ENCODE measurements at regions not wholly inside any gene's neighbourhood (a gene's known extent, or its start where the extent isn't known, plus 50 kb on each side); places are given as distances from the start of the nearest gene placed in this dataset.

DNA sequence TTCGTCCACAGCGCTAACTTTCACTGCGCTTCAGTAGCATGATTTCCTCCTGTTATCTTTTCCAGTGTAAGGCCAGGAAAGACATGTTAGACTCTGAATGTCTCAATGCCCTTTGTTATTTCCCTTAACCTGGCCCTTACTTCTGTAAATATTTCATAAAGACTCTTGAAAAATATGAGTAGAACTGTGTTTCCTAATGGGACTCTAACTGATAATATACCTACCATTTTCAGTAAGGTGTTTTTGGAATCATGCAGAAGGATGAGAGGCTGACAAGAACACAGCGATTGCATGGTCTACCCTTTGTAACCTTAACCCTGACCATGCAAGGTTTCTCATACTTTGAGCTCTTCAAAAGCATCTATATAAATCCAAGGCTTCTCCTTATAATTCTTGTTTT, 550.1 kb downstream of the SLITRK6 start:
- Histone ChIP-seq H2AFZ (peak overlapping the region; percentile 57), H3K9me2 (ENCODE audit: insufficient read depth) (peaks cover 2% of the 10 kb centered on the region; the same call in 1 of the 2 replicates), H3K27me3 (ENCODE audit: insufficient read depth) (no peaks in the 10 kb centered on the region), H3F3A (replicated peaks; ENCODE audit: low read depth) (no peaks in the 10 kb centered on the region), H4K20me1 (replicated peaks; ENCODE audit: insufficient read depth) (no peaks in the 10 kb centered on the region), H3K4me3 (no peak overlapping the region), H3K4me2 (no peak overlapping the region), H3K27ac (ENCODE audit: low read depth) (no peak overlapping the region), H3K36me3 (ENCODE audit: insufficient read depth) (no peaks in the 10 kb centered on the region), H3K79me2 (replicated peaks; ENCODE audit: insufficient read depth) (no peaks in the 10 kb centered on the region), H3K4me1 (ENCODE audit: insufficient read depth) (no peaks in the 10 kb centered on the region)
- Mint-ChIP-seq H3K4me1 (no peaks in the 10 kb centered on the region), H3K9me3 (peaks cover 9% of the 10 kb centered on the region), H3K27me3 (ENCODE audit: insufficient read depth, low read depth, poor library complexity) (peaks cover 1% of the 10 kb centered on the region), H3K4me3 (no peak overlapping the region), H3K36me3 (ENCODE audit: low read depth) (no peaks in the 10 kb centered on the region), H3K27ac (no peak overlapping the region)
- TF ChIP-seq, protein P1, sequence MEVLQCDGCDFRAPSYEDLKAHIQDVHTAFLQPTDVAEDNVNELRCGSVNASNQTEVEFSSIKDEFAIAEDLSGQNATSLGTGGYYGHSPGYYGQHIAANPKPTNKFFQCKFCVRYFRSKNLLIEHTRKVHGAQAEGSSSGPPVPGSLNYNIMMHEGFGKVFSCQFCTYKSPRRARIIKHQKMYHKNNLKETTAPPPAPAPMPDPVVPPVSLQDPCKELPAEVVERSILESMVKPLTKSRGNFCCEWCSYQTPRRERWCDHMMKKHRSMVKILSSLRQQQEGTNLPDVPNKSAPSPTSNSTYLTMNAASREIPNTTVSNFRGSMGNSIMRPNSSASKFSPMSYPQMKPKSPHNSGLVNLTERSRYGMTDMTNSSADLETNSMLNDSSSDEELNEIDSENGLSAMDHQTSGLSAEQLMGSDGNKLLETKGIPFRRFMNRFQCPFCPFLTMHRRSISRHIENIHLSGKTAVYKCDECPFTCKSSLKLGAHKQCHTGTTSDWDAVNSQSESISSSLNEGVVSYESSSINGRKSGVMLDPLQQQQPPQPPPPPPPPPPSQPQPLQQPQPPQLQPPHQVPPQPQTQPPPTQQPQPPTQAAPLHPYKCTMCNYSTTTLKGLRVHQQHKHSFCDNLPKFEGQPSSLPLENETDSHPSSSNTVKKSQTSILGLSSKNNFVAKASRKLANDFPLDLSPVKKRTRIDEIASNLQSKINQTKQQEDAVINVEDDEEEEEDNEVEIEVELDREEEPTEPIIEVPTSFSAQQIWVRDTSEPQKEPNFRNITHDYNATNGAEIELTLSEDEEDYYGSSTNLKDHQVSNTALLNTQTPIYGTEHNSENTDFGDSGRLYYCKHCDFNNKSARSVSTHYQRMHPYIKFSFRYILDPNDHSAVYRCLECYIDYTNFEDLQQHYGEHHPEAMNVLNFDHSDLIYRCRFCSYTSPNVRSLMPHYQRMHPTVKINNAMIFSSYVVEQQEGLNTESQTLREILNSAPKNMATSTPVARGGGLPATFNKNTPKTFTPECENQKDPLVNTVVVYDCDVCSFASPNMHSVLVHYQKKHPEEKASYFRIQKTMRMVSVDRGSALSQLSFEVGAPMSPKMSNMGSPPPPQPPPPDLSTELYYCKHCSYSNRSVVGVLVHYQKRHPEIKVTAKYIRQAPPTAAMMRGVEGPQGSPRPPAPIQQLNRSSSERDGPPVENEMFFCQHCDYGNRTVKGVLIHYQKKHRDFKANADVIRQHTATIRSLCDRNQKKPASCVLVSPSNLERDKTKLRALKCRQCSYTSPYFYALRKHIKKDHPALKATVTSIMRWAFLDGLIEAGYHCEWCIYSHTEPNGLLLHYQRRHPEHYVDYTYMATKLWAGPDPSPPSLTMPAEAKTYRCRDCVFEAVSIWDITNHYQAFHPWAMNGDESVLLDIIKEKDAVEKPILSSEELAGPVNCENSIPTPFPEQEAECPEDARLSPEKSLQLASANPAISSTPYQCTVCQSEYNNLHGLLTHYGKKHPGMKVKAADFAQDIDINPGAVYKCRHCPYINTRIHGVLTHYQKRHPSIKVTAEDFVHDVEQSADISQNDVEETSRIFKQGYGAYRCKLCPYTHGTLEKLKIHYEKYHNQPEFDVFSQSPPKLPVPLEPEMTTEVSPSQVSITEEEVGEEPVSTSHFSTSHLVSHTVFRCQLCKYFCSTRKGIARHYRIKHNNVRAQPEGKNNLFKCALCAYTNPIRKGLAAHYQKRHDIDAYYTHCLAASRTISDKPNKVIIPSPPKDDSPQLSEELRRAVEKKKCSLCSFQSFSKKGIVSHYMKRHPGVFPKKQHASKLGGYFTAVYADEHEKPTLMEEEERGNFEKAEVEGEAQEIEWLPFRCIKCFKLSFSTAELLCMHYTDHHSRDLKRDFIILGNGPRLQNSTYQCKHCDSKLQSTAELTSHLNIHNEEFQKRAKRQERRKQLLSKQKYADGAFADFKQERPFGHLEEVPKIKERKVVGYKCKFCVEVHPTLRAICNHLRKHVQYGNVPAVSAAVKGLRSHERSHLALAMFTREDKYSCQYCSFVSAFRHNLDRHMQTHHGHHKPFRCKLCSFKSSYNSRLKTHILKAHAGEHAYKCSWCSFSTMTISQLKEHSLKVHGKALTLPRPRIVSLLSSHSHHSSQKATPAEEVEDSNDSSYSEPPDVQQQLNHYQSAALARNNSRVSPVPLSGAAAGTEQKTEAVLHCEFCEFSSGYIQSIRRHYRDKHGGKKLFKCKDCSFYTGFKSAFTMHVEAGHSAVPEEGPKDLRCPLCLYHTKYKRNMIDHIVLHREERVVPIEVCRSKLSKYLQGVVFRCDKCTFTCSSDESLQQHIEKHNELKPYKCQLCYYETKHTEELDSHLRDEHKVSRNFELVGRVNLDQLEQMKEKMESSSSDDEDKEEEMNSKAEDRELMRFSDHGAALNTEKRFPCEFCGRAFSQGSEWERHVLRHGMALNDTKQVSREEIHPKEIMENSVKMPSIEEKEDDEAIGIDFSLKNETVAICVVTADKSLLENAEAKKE (CRISPR knock-in tag; IDR thresholded peaks at IDR 0.05), result no peak
- TF ChIP-seq EZH2 (IDR thresholded peaks at IDR 0.05; ENCODE audit: low read depth, unreplicated experiment) (no peak), CREB1 (CRISPR knock-in tag; IDR thresholded peaks at IDR 0.05; ENCODE audit: low read depth) (no peak), EZH2phosphoT487 (IDR thresholded peaks at IDR 0.05; ENCODE audit: unreplicated experiment) (no peak), JUNB (IDR thresholded peaks at IDR 0.05; ENCODE audit: unreplicated experiment) (no peak), STAT1 (IDR thresholded peaks at IDR 0.05; ENCODE audit: unreplicated experiment) (no peak)
- ATAC-seq, result no peak
- DNase-seq (ENCODE audit: low spot score), result no peak

DNA sequence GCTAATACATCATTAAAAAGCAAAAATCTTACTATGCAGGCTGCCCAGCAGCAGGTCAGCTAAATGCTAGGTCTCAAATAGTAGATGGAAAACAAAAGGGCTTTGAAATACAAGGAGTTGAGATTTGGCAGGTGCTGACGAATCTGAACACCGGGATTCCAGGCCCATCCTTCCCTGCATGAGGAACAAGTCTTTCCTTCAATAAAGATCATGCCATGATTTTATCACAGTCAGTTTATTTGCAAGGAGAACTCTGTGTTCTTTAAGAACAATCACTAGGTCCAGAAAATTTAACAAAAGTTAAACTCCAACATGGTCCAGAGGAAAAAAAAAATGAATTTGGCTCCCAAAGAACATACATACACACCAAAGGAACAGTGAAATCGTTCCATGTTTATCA, 551.4 kb downstream of the SLITRK6 start:
- no peaks in the 10 kb centered on the region for H3K9me2 ChIP-seq (ENCODE audit: insufficient read depth)
- H4K20me1 ChIP-seq (replicated peaks; ENCODE audit: insufficient read depth), result no peaks in the 10 kb centered on the region
- H3K27ac ChIP-seq (ENCODE audit: low read depth), result no peak overlapping the region
- no peak overlapping the region for H2AFZ ChIP-seq
- H3K27me3 ChIP-seq (ENCODE audit: insufficient read depth), result no peaks in the 10 kb centered on the region
- H3K79me2 ChIP-seq (replicated peaks; ENCODE audit: insufficient read depth), result no peaks in the 10 kb centered on the region
- Mint-ChIP-seq H3K27ac (no peak overlapping the region), H3K36me3 (ENCODE audit: low read depth) (no peaks in the 10 kb centered on the region), H3K4me3 (no peak overlapping the region), H3K4me1 (no peaks in the 10 kb centered on the region), H3K9me3 (peaks cover 2% of the 10 kb centered on the region; the same call in 1 of the 3 replicates), H3K27me3 (ENCODE audit: insufficient read depth, low read depth, poor library complexity) (peaks cover 1% of the 10 kb centered on the region)
- H3K4me2 ChIP-seq, result no peak overlapping the region
- no peaks in the 10 kb centered on the region for H3F3A ChIP-seq (replicated peaks; ENCODE audit: low read depth)
- ATAC-seq (no peak), DNase-seq (ENCODE audit: low spot score) (no peak)
- H3K4me1 ChIP-seq (ENCODE audit: insufficient read depth), result no peaks in the 10 kb centered on the region
- H3K36me3 ChIP-seq (ENCODE audit: insufficient read depth), result no peaks in the 10 kb centered on the region
- no peak overlapping the region for H3K4me3 ChIP-seq
- TF ChIP-seq CREB1 (CRISPR knock-in tag; IDR thresholded peaks at IDR 0.05; ENCODE audit: low read depth), result no peak
- no peak for TF ChIP-seq JUNB (IDR thresholded peaks at IDR 0.05; ENCODE audit: unreplicated experiment)
- no peak for TF ChIP-seq STAT1 (IDR thresholded peaks at IDR 0.05; ENCODE audit: unreplicated experiment)
